Omental fat pad (tissue), 3 donors: ENCODE measurements at regions not wholly inside any gene's neighbourhood (a gene's known extent, or its start where the extent isn't known, plus 50 kb on each side); places are given as distances from the start of the nearest gene placed in this dataset.

Experiments used
- ATAC-seq: fragments of 150-250 bp; one replicate; pipeline ENCODE4 v1.9.1; 2016; ENCODE audit warnings: mild to moderate bottlenecking, moderate library complexity; ENCODE audit not compliant: low FRiP score
- DNase-seq: peaks from one replicate; pipeline ENCODE4 v3.0.0-alpha.2; 2019; ENCODE audit warnings: low spot score
- TF ChIP-seq, protein P1 (sequence below), 3 donors: fragments of 450-650 bp; IDR thresholded peaks; one replicate each; pipeline ENCODE4 v1.5.1; 2016 to 2017; ENCODE audit warnings: antibody characterized with exemption in 3 of 3, mild to moderate bottlenecking in 3 of 3, moderate library complexity in 2 of 3

DNA sequence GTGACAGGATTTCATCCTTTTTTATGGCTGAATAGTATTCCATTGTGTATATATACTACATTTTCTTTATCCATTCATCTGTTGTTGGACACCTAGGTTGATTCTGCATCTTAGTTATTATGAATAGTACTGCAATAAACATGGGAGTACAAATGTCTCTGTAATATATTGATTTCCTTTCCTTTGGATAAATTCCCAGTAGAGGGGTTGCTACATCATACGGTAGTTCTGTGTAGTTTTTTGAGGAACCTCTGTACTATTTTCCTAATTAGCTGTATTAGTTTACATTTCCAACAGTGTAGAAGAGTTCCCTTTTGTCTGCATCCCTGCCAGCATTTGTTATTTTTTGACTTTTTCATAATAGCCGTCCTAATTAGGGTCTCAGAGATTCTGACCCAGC is 201.3 kb downstream of the GIPC2 start:
- DNase-seq (no peak), ATAC-seq (no peak)
- TF ChIP-seq, protein P1, sequence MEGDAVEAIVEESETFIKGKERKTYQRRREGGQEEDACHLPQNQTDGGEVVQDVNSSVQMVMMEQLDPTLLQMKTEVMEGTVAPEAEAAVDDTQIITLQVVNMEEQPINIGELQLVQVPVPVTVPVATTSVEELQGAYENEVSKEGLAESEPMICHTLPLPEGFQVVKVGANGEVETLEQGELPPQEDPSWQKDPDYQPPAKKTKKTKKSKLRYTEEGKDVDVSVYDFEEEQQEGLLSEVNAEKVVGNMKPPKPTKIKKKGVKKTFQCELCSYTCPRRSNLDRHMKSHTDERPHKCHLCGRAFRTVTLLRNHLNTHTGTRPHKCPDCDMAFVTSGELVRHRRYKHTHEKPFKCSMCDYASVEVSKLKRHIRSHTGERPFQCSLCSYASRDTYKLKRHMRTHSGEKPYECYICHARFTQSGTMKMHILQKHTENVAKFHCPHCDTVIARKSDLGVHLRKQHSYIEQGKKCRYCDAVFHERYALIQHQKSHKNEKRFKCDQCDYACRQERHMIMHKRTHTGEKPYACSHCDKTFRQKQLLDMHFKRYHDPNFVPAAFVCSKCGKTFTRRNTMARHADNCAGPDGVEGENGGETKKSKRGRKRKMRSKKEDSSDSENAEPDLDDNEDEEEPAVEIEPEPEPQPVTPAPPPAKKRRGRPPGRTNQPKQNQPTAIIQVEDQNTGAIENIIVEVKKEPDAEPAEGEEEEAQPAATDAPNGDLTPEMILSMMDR (IDR thresholded peaks at IDR 0.05): no peak

DNA sequence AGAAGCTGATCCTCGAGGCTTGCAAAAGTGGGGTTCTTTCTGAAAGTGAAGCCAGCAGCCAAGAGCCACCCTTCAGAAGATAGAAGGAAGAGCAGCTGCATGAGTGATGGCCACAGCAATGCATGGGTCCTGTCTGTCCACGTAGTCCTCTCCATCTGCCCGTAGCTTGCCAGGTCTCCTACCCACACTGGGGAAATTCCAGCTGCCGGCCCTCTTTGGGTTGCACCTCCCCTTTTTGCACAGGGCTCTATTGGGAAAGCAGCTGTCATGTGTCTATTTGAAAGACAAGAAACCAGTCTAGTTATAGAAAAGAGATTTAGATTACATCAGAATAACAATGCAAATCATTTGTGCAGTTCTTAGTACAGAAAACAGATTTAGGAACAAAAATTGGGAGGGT is 204.4 kb downstream of the GIPC2 start:
- DNase-seq (no peak), ATAC-seq (no peak)
- TF ChIP-seq, protein P1 (IDR thresholded peaks at IDR 0.05): no peak

DNA sequence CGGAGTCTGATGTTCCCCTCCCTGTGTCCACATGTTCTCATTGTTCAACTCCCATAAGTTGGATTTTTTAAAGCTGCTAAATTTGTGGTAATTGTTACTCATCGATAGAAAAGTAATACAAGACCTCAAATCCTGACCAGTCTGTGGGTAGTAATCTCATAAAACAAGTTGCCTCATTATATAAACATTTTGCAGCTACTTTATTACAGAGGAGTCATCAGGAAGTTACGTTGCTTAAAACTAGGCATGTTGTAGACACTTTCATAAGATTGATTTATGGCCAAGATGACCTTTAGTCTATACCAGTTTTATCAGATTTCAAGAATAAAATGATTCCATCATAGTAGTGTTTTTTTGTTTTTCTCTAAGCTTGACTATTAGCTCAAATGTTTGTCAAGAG is 208.8 kb downstream of the GIPC2 start:
- TF ChIP-seq, protein P1 (IDR thresholded peaks at IDR 0.05): no peak
- DNase-seq (no peak), ATAC-seq (no peak)

DNA sequence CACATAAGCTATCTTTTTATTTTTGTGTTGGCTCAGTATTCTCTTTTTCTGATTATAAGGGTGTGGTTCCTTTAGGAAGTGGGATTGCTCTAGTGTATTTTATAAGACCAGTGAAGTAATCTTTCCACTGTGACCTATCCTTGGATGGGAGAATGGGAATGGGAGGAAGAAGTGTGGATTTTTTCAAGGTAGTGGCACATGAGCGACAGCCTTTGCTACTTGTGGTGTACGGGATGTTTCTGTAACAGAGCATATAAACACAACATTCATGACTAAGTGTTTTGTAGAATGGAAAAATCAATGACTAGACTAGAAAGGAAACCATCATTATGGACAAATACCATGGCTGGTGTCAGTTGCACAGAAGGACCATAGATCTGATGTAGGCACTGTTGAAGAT is 209.6 kb downstream of the GIPC2 start:
- DNase-seq (no peak), ATAC-seq (no peak)
- TF ChIP-seq, protein P1 (IDR thresholded peaks at IDR 0.05): no peak

DNA sequence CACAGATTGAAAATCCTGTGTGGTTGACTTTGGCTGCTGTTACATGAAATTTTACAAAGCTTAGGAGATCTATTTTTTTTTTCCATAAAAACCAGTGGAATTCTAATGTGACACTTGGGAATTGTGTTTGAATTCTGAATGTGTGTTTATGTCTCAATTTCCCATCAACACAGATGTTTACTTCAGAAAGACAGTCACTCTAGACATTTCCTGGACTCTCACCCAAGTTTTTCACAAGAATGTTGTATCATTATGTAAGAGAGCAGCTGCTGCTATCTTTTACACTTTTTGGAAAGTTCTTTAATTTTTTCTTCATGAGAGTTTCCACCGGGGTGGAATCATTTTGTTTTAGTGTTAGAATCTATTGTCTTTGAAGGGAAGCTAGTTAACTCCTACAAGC is 210.1 kb downstream of the GIPC2 start:
- TF ChIP-seq, protein P1 (IDR thresholded peaks at IDR 0.05): no peak
- ATAC-seq (no peak), DNase-seq (no peak)

DNA sequence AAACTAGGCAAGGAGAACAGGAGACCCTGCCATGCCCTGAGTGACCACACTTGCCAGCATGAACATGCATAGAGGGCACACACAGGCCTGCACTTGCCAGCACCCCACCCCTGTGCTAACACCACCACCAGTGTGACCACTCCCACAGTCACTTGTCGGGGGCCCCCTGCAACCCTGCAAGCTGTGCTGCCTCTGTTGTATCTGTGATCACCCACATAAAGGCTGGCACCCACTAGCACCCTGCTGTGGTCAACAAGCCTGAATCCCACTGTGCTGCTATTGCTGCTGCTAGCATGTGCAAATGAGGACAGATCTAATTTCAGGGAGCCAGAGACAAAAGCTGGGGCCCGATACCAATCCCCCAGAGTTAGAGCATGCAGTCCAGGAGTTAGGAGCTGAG is 217.7 kb downstream of the GIPC2 start:
- ATAC-seq: no peak
- DNase-seq: no peak
- TF ChIP-seq, protein P1 (IDR thresholded peaks at IDR 0.05): no peak

DNA sequence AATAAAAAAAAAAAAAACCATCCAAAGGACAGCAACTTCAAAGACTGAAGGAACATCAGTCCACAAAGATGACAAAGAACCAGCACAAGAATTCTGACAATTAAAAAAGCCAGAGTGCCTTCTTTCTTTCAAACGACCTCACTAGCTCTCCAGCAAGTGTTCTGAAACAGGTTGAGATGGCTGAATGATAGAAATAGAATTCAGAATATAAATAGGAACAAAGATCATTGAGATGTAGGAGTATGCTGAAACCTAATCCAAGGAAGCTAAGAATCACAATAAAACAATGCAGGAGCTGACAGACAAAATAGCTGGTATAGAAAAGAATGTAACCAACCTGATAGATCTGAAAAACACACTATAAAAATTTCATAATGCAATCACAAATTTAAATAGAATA is 218.2 kb downstream of the GIPC2 start:
- TF ChIP-seq, protein P1 (IDR thresholded peaks at IDR 0.05): no peak
- ATAC-seq: no peak
- DNase-seq: no peak
